Endothelial cell of umbilical vein (primary cell): ENCODE measurements at regions not wholly inside any gene's neighbourhood (a gene's known extent, or its start where the extent isn't known, plus 50 kb on each side); places are given as distances from the start of the nearest gene placed in this dataset.

Experiments used
- CTCF ChIP-seq, 2 donors: IDR thresholded peaks; 1 replicate in 1 of 2; 2 replicates in 1 of 2; pipeline ENCODE4 v1.5.1; 2011; ENCODE audit warnings: low read length in 2 of 2, mild to moderate bottlenecking in 2 of 2, moderate library complexity in 2 of 2, control low read depth in 1 of 2, inconsistent platforms in 1 of 2, low read depth in 1 of 2; ENCODE audit not compliant: insufficient read depth in 1 of 2; ENCODE audit errors: extremely low read depth in 1 of 2
- EZH2 ChIP-seq: IDR thresholded peaks from 2 replicates; pipeline ENCODE4 v1.6.1; 2012; ENCODE audit warnings: borderline replicate concordance, low read depth, mild to moderate bottlenecking, moderate library complexity, low read length, inconsistent platforms; ENCODE audit not compliant: severe bottlenecking
- MAX ChIP-seq: IDR thresholded peaks from 2 replicates; pipeline ENCODE4 v1.6.1; 2011; ENCODE audit not compliant: insufficient read depth, insufficient read length
- POLR2A ChIP-seq: IDR thresholded peaks from 2 replicates; pipeline ENCODE4 v1.6.1; 2012; ENCODE audit warnings: low read depth, mild to moderate bottlenecking, control low read depth, low read length
- POLR2AphosphoS5 ChIP-seq: IDR thresholded peaks from 2 replicates; pipeline ENCODE4 v1.6.1; 2012; ENCODE audit warnings: low read depth, mild to moderate bottlenecking, control low read depth, low read length, moderate library complexity; ENCODE audit not compliant: insufficient read depth

GRCh38 chr3:117955196-117955595 lies 1079.5 kb downstream of the IGSF11 start:
- TF ChIP-seq POLR2AphosphoS5 (no peak), CTCF (IDR thresholded peaks at IDR 0.05; ENCODE audit: extremely low read depth in 1 of 2, insufficient read depth in 1 of 2, low read depth in 1 of 2, low read length in 2 of 2) (no peak), MAX (no peak), POLR2A (no peak), EZH2 (no peak)
